Endothelial cell of umbilical vein (primary cell): ENCODE measurements at regions not wholly inside any gene's neighbourhood (a gene's known extent, or its start where the extent isn't known, plus 50 kb on each side); places are given as distances from the start of the nearest gene placed in this dataset.

Experiments used
- CTCF ChIP-seq, 2 donors: IDR thresholded peaks; 1 replicate in 1 of 2; 2 replicates in 1 of 2; pipeline ENCODE4 v1.5.1; 2011; ENCODE audit warnings: low read length in 2 of 2, mild to moderate bottlenecking in 2 of 2, moderate library complexity in 2 of 2, control low read depth in 1 of 2, inconsistent platforms in 1 of 2, low read depth in 1 of 2; ENCODE audit not compliant: insufficient read depth in 1 of 2; ENCODE audit errors: extremely low read depth in 1 of 2
- EZH2 ChIP-seq: IDR thresholded peaks from 2 replicates; pipeline ENCODE4 v1.6.1; 2012; ENCODE audit warnings: borderline replicate concordance, low read depth, mild to moderate bottlenecking, moderate library complexity, low read length, inconsistent platforms; ENCODE audit not compliant: severe bottlenecking
- GATA2 ChIP-seq: IDR thresholded peaks from 2 replicates; pipeline ENCODE4 v1.7.0; 2011; ENCODE audit warnings: low read depth, mild to moderate bottlenecking, moderate library complexity, mixed read lengths, low read length; ENCODE audit not compliant: insufficient read length, insufficient read depth
- MYC ChIP-seq: IDR thresholded peaks from one replicate; pipeline ENCODE4 v1.6.1; 2011; ENCODE audit warnings: mild to moderate bottlenecking, low read depth, low read length
- POLR2A ChIP-seq: IDR thresholded peaks from 2 replicates; pipeline ENCODE4 v1.6.1; 2012; ENCODE audit warnings: low read depth, mild to moderate bottlenecking, control low read depth, low read length
- POLR2AphosphoS5 ChIP-seq: IDR thresholded peaks from 2 replicates; pipeline ENCODE4 v1.6.1; 2012; ENCODE audit warnings: low read depth, mild to moderate bottlenecking, control low read depth, low read length, moderate library complexity; ENCODE audit not compliant: insufficient read depth

- TF ChIP-seq CTCF (IDR thresholded peaks at IDR 0.05; ENCODE audit: extremely low read depth in 1 of 2, insufficient read depth in 1 of 2, low read depth in 1 of 2, low read length in 2 of 2) (no peak), POLR2A (no peak), POLR2AphosphoS5 (no peak), EZH2 (no peak), GATA2 (no peak), MYC (no peak)
Measured at GRCh38 chr18:10306779-10307178, 147.7 kb upstream of the APCDD1 start.
